IPS-18a (cell line): ENCODE measurements at regions not wholly inside any gene's neighbourhood (a gene's known extent, or its start where the extent isn't known, plus 50 kb on each side); places are given as distances from the start of the nearest gene placed in this dataset.

ENCODE experiments used
- H3K27ac ChIP-seq: one replicate; pipeline ENCODE4 v1.5.1; 2013; ENCODE audit warnings: low read length
- H3K27me3 ChIP-seq: one replicate; pipeline ENCODE4 v1.6.1; 2013; ENCODE audit warnings: mild to moderate bottlenecking, low read length; ENCODE audit not compliant: control insufficient read depth, insufficient read depth
- H3K36me3 ChIP-seq: one replicate; pipeline ENCODE4 v1.6.1; 2013; ENCODE audit warnings: low read depth, low read length; ENCODE audit not compliant: control insufficient read depth
- H3K4me1 ChIP-seq: one replicate; pipeline ENCODE4 v1.6.1; 2013; ENCODE audit warnings: low read depth, low read length; ENCODE audit not compliant: control insufficient read depth
- H3K4me3 ChIP-seq: one replicate; pipeline ENCODE4 v1.5.1; 2013; ENCODE audit warnings: low read length
- H3K9ac ChIP-seq: one replicate; pipeline ENCODE4 v1.6.1; 2013; ENCODE audit warnings: mild to moderate bottlenecking, low read length, moderate library complexity
- H3K9me3 ChIP-seq: one replicate; pipeline ENCODE4 v1.6.1; 2013; ENCODE audit warnings: low read depth, low read length; ENCODE audit not compliant: control insufficient read depth

DNA sequence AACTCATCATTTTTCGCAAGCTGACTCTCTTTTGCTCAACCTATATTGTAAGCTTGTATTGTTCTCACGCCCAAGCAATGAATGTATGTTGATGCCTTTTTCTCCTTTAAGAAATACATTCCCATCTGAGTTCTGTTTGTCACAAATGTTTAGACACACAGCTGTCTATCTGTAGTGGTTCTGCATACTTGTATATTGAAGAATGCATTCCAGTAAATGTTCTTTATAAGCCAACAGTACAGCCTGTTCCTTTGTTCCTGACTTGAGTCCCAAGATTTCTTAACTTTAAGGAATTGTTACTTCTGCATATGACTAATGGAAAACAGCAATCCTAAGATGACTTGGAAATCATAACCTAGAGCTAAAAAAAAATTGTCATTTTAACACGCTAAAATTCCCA lies 849.1 kb upstream of the POU3F3 start:
- Histone ChIP-seq H3K27me3 (no peaks in the 10 kb centered on the region), H3K4me3 (no peak overlapping the region), H3K4me1 (no peaks in the 10 kb centered on the region), H3K36me3 (no peaks in the 10 kb centered on the region), H3K27ac (no peak overlapping the region), H3K9me3 (no peaks in the 10 kb centered on the region), H3K9ac (no peak overlapping the region)

- Histone ChIP-seq H3K27ac (no peak overlapping the region), H3K4me3 (no peak overlapping the region), H3K36me3 (no peaks in the 10 kb centered on the region), H3K27me3 (no peaks in the 10 kb centered on the region), H3K4me1 (no peaks in the 10 kb centered on the region), H3K9me3 (peaks cover 5% of the 10 kb centered on the region), H3K9ac (no peak overlapping the region)
These were observed 837.1 kb upstream of the POU3F3 start for GRCh38 chr2:104016801-104017200.

- peaks cover 18% of the 10 kb centered on the region for H3K4me1 ChIP-seq
- H3K27ac ChIP-seq, result no peak overlapping the region
- H3K4me3 ChIP-seq, result no peak overlapping the region
- H3K27me3 ChIP-seq, result no peaks in the 10 kb centered on the region
- H3K9ac ChIP-seq, result no peak overlapping the region
- H3K36me3 ChIP-seq, result no peaks in the 10 kb centered on the region
- no peaks in the 10 kb centered on the region for H3K9me3 ChIP-seq
These were observed 830.6 kb upstream of the POU3F3 start for GRCh38 chr2:104023306-104023705.

GRCh38 chr2:104023765-104024164 lies 830.1 kb upstream of the POU3F3 start:
- Histone ChIP-seq H3K9me3 (no peaks in the 10 kb centered on the region), H3K27ac (no peak overlapping the region), H3K27me3 (no peaks in the 10 kb centered on the region), H3K36me3 (no peaks in the 10 kb centered on the region), H3K4me3 (no peak overlapping the region), H3K9ac (no peak overlapping the region), H3K4me1 (peaks cover 18% of the 10 kb centered on the region)

- Histone ChIP-seq H3K4me1 (peaks cover 18% of the 10 kb centered on the region), H3K9ac (no peak overlapping the region), H3K27me3 (no peaks in the 10 kb centered on the region), H3K27ac (no peak overlapping the region), H3K4me3 (no peak overlapping the region), H3K9me3 (no peaks in the 10 kb centered on the region), H3K36me3 (no peaks in the 10 kb centered on the region)
These were observed 828.6 kb upstream of the POU3F3 start for GRCh38 chr2:104025295-104025694.

- no peak overlapping the region for H3K27ac ChIP-seq
- no peak overlapping the region for H3K9ac ChIP-seq
- no peak overlapping the region for H3K4me3 ChIP-seq
- H3K4me1 ChIP-seq, result peaks cover 18% of the 10 kb centered on the region
- H3K9me3 ChIP-seq, result no peaks in the 10 kb centered on the region
- H3K27me3 ChIP-seq, result no peaks in the 10 kb centered on the region
- H3K36me3 ChIP-seq, result no peaks in the 10 kb centered on the region
These were observed 827.2 kb upstream of the POU3F3 start for GRCh38 chr2:104026725-104027124.

- H3K4me1 ChIP-seq, result peaks cover 18% of the 10 kb centered on the region
- no peaks in the 10 kb centered on the region for H3K36me3 ChIP-seq
- H3K9me3 ChIP-seq, result no peaks in the 10 kb centered on the region
- no peak overlapping the region for H3K27ac ChIP-seq
- no peaks in the 10 kb centered on the region for H3K27me3 ChIP-seq
- H3K9ac ChIP-seq, result no peak overlapping the region
- no peak overlapping the region for H3K4me3 ChIP-seq
These were observed 826.6 kb upstream of the POU3F3 start for GRCh38 chr2:104027321-104027720.

GRCh38 chr2:104028061-104028460 lies 825.9 kb upstream of the POU3F3 start:
- Histone ChIP-seq H3K4me1 (peaks cover 14% of the 10 kb centered on the region), H3K4me3 (no peak overlapping the region), H3K27me3 (no peaks in the 10 kb centered on the region), H3K9ac (no peak overlapping the region), H3K36me3 (no peaks in the 10 kb centered on the region), H3K9me3 (no peaks in the 10 kb centered on the region), H3K27ac (no peak overlapping the region)

- Histone ChIP-seq H3K9me3 (no peaks in the 10 kb centered on the region), H3K27me3 (no peaks in the 10 kb centered on the region), H3K4me1 (no peaks in the 10 kb centered on the region), H3K36me3 (no peaks in the 10 kb centered on the region), H3K4me3 (no peak overlapping the region), H3K27ac (no peak overlapping the region), H3K9ac (no peak overlapping the region)
These were observed 820.5 kb upstream of the POU3F3 start for GRCh38 chr2:104033399-104033798.

DNA sequence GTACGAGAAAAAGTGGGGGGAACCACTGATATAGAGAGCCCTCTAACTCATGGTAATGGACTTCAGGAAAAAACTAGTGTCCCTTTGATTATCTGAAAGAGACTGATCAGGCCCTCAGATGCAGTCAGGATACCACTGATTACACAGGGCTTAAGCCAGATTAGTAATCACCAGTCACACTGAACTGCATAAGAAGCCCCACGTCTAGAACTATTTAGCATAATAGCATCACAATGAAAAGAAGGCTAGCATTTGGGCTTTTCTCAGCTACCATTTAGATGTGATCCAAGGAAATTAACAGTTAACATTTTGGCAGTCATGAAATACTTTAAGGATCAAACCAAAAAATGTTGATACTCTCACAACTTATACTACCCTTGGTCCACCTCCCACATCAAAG lies 813.1 kb upstream of the POU3F3 start:
- Histone ChIP-seq H3K4me3 (no peak overlapping the region), H3K36me3 (no peaks in the 10 kb centered on the region), H3K4me1 (peaks cover 9% of the 10 kb centered on the region), H3K9ac (no peak overlapping the region), H3K27me3 (no peaks in the 10 kb centered on the region), H3K9me3 (no peaks in the 10 kb centered on the region), H3K27ac (no peak overlapping the region)

GRCh38 chr2:104041351-104041750 lies 812.6 kb upstream of the POU3F3 start:
- no peaks in the 10 kb centered on the region for H3K9me3 ChIP-seq
- no peaks in the 10 kb centered on the region for H3K27me3 ChIP-seq
- no peak overlapping the region for H3K27ac ChIP-seq
- peaks cover 9% of the 10 kb centered on the region for H3K4me1 ChIP-seq
- H3K36me3 ChIP-seq, result no peaks in the 10 kb centered on the region
- H3K9ac ChIP-seq, result no peak overlapping the region
- H3K4me3 ChIP-seq, result no peak overlapping the region

GRCh38 chr2:104043864-104044263 lies 810.1 kb upstream of the POU3F3 start:
- peaks cover 9% of the 10 kb centered on the region for H3K4me1 ChIP-seq
- no peaks in the 10 kb centered on the region for H3K27me3 ChIP-seq
- H3K9me3 ChIP-seq, result no peaks in the 10 kb centered on the region
- no peaks in the 10 kb centered on the region for H3K36me3 ChIP-seq
- no peak overlapping the region for H3K9ac ChIP-seq
- no peak overlapping the region for H3K4me3 ChIP-seq
- H3K27ac ChIP-seq, result no peak overlapping the region
